HG03060 (cell line): ENCODE measurements at regions not wholly inside any gene's neighbourhood (a gene's known extent, or its start where the extent isn't known, plus 50 kb on each side); places are given as distances from the start of the nearest gene placed in this dataset.
"Not testable (repeated sequence)": the region's sequence is repeated elsewhere in the genome, so short reads cannot be mapped to it uniquely, and the experiment has no call there.

Source experiments
- ATAC-seq: cut with Tn5 transposase; IDR thresholded peaks from one replicate; pipeline ENCODE4 v1.9.1; 2021; ENCODE audit warnings: low read depth, moderate number of reproducible peaks; ENCODE audit not compliant: unreplicated experiment

DNA sequence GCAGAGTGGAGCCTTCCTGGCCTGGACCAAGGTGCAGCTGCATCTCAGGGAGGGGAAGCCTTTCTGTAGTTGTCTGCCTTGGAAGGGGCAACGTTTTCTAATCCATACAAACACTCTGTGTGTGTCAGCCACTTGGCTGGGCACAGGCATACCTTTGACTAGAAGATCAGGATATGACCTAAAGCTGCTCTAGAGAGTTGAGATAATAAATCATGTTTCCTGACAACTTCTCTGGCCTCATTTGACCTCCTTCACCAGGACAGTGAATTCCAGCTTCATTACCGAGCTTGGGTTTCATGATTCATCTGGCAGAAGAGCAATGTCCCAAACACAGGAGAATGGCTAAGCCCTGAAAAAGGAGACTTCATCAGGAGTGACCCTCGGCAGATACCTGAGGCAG, 89.6 kb upstream of the KIT start:
- ATAC-seq: no peak

DNA sequence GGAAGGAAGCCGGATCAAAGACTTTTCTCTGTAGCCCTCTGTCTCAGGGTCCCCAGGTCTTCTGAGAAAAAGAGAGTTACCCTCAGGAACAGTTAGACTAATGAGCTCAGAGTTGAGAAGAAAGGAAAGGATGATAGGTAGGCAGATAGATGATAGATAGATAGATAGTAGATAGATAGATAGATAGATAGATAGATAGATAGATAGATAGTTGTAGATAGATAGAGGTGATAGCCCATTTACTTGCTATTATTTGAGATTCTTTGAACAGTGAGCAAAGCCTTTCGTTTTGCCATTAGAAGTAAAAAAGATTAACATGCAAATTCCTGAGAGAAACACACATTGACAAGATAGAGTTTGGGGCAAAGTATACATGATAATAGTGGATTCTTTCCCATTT, 86.9 kb upstream of the KIT start:
- no peak for ATAC-seq

DNA sequence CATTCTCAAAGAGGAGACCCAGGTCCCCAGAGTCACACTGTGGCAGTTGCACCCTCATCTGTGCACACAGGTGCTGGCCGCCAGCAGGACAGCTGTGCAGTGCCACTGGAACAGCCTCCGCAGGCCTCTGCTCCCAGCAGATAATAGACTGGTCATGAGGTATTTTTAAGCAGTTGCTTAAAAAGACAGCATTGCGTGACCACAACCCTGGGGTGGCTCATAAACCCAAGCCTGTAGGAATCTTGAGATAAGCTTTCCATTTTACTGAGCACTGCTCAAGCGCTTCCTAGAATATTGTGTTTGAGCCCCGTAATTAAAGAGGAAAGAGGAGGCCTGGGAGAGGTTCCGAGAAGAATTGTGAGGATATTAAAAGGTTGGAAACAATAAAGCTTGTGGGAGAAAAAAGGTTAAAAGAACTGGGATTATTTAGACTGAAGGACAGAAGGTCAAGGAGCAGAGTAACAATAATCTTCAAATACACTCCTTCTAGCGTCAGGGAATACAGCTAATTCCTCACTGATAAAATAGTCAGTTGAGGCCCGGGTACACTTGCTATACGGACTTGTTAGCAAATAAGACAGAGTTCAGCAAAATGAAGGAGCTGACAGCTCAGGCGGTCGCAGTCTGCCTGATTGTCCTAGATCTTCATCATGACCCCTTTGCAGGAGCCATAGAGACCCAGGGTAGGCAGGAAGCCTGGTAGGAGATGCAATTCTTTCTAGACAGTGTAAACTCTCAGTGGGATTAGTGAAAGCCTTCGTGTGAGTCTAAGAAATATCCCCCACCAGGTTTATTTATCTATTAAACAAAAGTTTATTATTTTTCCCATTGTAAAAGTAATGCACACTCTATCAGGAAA, 86.2 kb upstream of the KIT start:
- ATAC-seq: no peak

DNA sequence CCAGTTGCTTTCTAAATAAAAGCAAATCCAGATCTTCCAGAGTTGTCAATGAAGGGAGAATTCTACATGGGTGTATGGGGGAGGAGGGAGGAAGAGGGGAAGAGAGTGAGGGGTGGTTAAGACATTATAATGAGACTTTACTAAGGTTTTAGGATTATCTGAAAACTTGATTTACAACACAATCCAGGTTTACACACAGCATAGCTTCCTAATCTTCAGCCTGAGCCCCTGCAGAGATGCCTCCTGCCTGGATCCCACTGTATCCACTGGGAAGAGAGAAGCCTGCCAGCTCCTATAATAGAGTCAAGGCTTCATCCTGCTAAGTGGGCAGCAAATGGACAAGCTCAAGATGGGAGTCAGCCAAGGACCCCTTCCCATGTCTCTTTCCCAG, 85.6 kb upstream of the KIT start:
- no peak for ATAC-seq

DNA sequence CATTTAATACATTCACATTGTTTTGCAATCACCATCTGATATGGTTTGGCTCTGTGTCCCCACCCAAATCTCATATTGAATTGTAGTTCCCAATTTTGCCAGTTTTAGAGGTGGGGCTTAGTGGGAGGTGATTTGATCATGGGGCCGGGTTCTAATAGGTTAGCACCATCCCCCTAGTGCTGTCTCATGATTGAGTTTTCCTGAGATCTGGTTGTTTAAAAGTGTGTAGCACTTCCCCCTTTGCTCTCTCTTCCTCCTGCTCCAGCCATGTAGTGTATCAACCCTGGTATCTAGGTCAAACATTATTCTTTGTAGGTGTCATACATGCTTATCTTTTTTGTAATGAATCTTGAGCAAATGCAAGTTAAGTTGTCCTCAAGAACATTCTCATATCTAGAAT, 83.3 kb upstream of the KIT start:
- no peak for ATAC-seq

DNA sequence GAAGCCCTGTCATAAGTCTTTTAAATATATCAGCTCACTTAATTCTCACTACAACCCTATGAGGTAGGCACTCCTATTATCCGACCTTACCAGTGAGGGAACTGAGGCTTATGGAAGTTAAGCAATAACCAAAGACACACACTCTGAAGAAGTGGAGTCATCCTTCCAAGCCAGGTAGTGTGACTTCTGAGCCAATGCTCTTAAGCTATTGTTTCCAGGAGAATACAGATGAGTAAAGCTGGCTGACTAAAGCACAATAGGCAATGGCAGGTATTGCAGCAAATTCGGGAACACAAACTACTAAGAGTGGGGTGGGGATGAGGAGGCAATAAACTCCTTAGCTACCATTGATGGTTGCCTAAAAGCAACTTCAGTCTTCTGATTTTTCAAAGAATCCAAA, 81.8 kb upstream of the KIT start:
- ATAC-seq: no peak

DNA sequence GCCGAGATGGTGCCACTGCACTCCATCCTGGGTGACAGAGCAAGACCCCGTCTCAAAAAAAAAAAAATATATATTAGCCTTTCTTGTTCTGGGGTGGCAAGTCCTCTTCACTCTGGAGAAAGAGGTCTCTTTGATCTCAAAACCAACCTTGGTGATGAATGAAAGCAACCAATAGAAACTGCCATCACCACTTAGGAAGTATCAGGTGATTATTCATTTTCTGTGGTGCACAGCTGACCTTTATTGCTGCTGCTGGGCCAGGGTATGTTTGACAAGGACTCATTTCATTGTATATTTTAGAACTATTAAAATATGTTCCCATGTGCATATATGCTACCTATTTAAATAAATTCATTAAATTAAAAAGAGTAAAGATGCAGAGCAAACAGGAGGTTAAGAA, 76.0 kb upstream of the KIT start:
- ATAC-seq: no peak

DNA sequence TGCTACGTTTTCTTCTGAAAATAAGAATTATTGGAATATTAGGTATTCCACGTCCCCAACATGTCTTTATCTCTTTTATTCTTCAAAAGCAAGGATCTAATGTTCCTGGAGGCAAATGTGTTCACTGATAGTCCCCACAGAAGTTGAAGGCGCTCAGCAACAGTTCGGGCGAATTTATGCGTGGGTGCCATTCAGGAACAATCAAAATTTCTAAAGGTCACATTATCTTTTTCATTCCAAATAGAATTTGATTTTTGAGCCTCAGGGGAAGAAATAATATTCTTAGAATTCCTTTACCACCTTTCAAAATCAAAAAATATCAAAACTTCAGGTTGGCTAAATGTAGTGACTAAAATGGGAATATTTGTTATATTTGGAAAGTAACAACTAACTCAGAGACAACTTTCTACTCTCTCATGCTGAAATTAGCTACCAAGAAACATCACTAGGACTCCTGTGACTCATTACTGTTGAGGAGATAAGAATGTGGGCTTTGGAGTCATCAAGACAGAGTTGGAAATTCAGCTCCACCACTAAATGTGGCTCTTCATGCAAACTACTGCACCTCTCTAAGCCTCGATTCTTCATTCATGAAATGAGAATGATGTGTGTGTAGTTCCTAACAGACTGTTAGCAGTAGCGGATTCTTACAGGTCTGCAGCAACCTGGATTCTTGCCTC, 72.3 kb upstream of the KIT start:
- no peak for ATAC-seq

DNA sequence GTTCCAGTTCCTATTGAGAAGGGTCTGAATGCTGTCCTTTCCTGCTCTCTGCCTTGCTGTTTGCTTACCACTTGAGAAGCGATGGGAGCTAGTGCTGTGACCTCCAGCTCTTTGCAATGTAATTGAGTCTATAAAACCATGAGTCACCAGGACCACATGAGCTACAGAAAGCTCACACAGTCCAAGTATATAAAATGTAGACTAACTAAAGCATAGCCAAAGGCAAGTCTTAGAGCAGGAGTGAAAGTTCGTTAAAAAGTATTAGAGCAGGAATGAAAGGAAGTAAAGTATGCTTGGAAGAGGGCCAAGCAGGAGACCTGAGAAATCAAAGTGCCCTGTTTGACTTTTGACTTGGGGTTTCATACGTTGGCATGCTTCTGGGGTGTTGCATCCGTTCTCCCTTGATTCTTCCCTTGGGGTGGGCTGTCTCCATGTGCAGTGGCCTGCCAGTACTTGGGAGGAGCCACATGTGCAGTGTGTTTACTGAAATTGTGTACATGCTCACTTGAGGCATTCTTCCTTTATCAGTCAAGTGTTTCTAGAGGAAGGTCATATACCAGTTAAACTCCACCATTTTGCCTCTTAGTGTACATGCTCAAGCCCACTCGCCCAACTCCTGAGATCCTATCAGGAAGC, 71.3 kb upstream of the KIT start:
- ATAC-seq: no peak

DNA sequence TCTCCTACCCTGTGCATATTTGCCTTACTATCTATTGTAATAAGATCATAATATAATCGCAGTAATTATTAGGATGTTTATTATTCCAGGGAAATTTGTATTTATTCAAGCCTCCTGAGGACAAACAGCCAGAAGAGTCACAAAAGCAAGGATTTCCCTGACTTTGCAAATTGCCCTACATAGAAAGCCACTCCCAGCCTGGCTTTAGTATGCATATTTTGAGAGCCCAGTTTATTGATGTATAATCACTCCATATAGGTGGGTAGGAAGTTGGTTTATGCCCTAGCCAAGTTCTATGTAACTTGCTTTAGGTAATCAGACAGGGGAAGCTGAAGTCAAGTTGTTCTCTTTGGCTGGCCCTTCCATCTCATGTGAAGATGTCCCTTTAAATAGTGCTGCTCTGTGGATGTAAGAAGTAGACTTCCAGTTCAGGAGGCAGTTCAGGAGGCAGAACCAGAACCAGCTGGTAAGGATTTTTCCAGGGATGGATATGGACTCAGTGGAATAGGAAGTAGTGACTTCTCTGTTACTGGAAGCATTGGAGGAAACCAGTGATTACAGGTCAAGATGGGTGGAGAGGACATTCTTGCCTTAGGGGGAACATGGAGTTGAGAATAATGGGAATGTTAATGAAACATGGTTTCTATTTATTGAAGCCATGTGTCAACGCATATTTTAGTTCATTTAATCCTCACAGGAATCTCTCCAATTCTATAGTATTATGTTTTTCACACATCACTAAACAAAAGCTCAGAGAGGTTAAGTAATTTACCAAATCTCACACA, 70.5 kb upstream of the KIT start:
- no peak for ATAC-seq

DNA sequence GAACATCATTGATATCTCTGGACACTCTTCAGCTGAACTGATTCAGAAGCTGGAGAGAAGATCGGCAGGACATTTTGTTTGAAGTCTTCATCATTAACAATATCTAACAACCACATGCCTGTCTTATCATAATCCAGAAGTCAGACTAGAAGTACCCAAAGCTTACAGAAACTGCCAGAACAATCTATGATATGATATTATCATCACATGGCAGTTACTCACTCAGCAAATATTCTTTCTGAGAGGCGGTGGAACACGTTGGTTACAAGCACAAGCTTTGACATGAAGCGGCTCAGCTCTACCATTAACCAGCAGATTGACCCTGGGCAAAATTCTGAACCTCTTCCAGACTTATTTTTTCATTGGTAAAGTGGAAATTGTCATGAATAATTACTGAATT, 69.4 kb upstream of the KIT start:
- no peak for ATAC-seq

DNA sequence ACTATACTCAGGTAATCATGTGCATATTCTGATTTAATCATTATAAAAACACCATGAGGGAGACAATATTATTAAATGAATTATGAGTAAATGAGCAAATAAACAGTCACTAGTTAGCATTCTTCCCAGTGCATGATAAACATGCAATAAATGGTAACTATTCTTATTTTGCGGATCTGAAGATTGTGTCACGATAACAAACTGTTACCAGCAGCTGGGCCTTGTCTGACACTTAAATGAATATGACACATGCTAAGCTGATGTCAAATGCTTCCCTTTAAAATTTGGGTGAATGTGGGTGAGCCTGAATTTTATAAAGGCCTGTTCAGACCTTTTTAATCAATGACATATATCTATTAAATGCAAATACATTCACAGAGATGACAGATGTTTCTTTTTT, 68.2 kb upstream of the KIT start:
- no peak for ATAC-seq

DNA sequence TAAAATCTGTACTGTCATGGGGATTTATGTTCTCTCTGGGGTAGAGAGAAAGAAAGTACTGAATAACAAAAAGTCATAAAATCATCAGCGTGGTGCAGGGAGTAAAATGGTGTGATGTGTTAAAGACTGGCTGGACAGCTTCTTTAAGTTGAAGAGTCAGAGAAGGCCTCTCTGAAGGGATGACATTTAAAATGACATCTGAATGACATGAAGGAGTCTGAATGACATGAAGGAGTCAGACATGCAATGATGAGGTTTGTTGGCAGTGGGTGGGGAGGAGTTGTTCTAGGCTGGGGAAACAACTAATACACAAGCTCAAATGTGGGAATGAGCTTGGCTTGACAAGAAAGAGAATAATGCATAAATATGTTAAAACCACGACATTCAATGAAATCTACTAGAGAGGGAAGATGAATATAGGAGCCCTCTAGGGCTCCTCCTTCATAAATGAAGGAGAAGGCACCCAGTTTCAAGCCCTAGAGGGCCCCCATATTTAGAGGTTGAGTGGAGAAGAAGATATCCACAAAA, 63.9 kb upstream of the KIT start:
- ATAC-seq: no peak

DNA sequence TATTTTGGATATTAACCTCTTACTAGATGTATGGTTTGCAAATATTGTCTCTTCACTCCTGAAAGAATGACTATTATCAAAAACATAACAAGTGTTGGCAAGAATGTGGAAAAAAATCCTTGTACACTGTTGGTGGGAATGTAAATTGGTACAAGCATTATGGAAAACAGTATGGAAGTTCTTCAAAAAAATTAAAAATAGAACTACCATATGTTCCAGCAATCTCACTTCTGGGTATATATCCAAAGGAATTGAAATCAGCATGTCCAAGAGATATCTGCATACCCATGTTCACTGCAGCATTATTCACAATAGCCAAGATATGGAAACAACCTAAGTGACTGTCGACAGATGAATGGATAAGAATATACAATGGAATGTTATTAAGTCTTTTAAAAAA, 61.6 kb upstream of the KIT start:
- ATAC-seq: no peak

DNA sequence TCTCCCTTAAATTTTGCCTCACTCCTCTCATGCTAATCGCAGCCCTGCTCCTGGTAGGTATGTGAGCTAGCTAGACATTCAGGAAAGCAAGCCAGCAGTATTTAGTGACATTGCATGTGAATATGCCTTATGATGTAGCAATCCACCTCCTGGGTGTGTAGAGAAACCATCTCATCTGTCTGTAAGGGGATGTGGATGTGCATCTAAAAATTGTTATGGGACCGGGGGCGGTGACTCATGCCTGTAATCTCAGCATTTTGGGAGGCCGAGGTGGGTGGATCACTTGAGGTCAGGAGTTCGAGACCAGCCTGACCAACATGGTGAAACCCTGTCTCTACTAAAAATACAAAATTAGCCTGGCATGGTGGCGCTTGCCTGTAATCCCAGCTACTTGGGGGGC, 60.1 kb upstream of the KIT start:
- ATAC-seq: not testable (repeated sequence)

DNA sequence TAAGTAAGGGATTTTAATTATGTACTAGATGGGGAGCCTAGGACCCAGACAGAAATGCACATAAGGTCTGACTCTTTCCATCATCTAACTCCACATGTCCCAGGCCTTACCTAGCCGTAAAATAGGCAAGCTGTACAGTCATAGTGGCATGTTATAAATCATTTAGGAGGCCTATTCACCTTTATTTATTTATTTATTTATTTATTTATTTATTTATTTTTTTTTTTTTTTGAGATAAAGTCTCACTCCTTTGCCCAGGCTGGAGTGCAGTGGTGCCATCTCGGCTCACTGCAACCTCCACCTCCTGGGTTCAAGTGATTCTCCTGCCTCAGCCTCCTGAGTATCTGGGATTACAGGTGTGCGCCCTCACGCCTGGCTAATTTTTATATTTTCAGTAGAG, 55.6 kb upstream of the KIT start:
- ATAC-seq: not testable (repeated sequence)

DNA sequence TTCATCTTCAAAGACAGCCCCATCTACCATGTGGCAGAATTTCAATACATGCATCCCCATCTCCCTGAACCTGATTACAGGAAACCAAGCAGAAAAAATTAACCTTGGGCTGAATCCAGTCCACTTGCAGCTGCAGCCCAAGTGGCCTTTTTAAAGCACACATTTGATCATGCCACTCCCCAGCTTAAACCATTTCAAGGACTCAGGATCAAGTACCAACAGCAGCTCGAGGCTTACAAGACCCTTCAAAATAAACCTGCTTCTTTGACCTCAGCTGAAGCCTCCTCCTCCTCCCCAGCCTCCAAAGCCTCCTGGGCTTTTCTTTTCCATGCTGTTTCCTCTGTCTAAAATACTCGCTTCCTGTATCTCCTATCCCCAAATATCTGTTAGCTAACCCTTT, 50.7 kb upstream of the KIT start:
- ATAC-seq: no peak

DNA sequence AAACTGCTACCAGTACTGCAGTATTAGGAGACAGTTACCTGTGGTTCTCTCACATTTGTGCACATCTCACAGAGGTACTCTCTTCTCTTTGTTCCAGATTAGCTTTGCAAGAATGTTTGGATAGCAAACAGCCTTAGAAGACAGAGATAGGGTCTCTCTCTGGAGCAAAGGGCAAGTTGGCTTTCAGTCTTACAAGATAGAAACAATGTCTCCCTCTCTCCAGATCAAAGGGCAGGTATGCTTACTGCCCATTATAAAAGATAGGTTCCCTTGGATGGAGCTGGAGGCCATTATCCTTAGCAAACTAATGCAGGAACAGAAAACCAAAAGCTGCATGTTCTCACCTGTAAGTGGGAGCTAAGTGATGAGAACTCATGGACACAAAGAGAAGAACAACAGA, 50.2 kb upstream of the KIT start:
- no peak for ATAC-seq
